Gastrocnemius medialis (tissue), 4 donors: ENCODE measurements at regions not wholly inside any gene's neighbourhood (a gene's known extent, or its start where the extent isn't known, plus 50 kb on each side); places are given as distances from the start of the nearest gene placed in this dataset.

ENCODE experiments used
- ATAC-seq, 2 donors: fragments of 150-250 bp; one replicate each; pipeline ENCODE4 v1.9.1; 2016
- DNase-seq, 2 donors: peaks; one replicate each; pipeline ENCODE4 v3.0.0-alpha.2; 2019
- H3K27ac ChIP-seq, 4 donors: fragments of 200-600 bp; sonication (generic); 1 replicate in 1 of 4; 2 replicates in 3 of 4; pipeline ENCODE4 v1.5.1; 2016 to 2018; ENCODE audit warnings: mild to moderate bottlenecking in 2 of 4, moderate library complexity in 1 of 4
- H3K27me3 ChIP-seq, 3 donors: fragments of 200-600 bp; sonication (generic) in 2 of 3; 1 replicate in 1 of 3; 2 replicates in 2 of 3; pipeline versions ENCODE4 v1.5.1 to v1.6.0; 2016 to 2019; ENCODE audit warnings: mild to moderate bottlenecking in 1 of 3, moderate library complexity in 1 of 3
- H3K36me3 ChIP-seq, 2 donors: fragments of 200-600 bp; sonication (generic) in 1 of 2; one replicate each; pipeline ENCODE4 v1.5.1; 2017 to 2018
- H3K4me1 ChIP-seq, 2 donors: fragments of 200-600 bp; sonication (generic) in 1 of 2; one replicate each; pipeline ENCODE4 v1.5.1; 2016 to 2017; ENCODE audit warnings: mild to moderate bottlenecking in 2 of 2
- H3K4me3 ChIP-seq, 4 donors: fragments of 200-600 bp; sonication (generic) in 3 of 4; 1 replicate in 1 of 4; 2 replicates in 3 of 4; pipeline ENCODE4 v1.5.1; 2016 to 2019; ENCODE audit warnings: mild to moderate bottlenecking in 2 of 4
- H3K9me3 ChIP-seq, 3 donors: fragments of 200-600 bp; sonication (generic) in 2 of 3; 1 replicate in 1 of 3; 2 replicates in 2 of 3; pipeline ENCODE4 v1.5.1; 2016 to 2019
- POLR2A ChIP-seq, 2 donors: fragments of 450-650 bp; IDR thresholded peaks; one replicate each; pipeline ENCODE4 v1.6.1; 2017; ENCODE audit warnings: antibody characterized with exemption in 2 of 2, mild to moderate bottlenecking in 2 of 2, moderate library complexity in 2 of 2
- in situ Hi-C, 4 donors: fragments of 200-750 bp; cut with MboI; loops; one replicate each; pipeline versions ENCODE4 v1.15.0 to v1.8.0; 2017; ENCODE audit warnings: low sequenced_read_pairs in 4 of 4
- intact Hi-C: fragments of 100-400 bp; cut with DNase I; formaldehyde crosslinking; loops from one replicate; pipeline ENCODE4 v1.15.1; 2023; ENCODE audit warnings: low total_unique reads
- TF ChIP-seq, protein P1 (sequence below), 5 experiments: fragments of 450-650 bp in 3 of 5; fragments of 200-600 bp in 2 of 5; sonication (generic) in 2 of 5; IDR thresholded peaks in 4 of 5; conservative IDR thresholded peaks in 1 of 5; 1 replicate in 4 of 5; 2 replicates in 1 of 5; pipeline ENCODE4 v1.5.1; 2016 to 2019; ENCODE audit warnings: antibody characterized with exemption in 5 of 5, mild to moderate bottlenecking in 3 of 5, moderate library complexity in 3 of 5

DNA sequence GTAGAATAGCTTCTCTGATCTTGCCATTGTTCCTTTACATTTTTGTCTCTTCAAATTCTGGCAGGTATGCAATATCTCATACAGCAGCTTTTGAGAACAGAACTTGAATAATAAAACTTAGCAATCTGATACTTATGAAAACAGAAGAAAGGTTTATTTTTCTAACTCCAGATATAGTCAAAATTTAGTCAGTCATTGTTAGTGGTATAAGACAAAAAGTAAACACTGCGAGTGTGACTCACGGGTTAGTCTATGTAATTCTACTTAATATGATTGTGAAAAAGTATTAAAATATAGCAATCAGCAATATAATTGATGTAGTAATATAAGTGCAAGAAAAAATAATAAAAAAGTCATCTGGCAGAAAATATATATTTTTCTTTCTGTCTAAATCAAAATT is 910.4 kb downstream of the DNAH5 start:
- in situ Hi-C loops (no loop called here), intact Hi-C loops (no loop called here)
- Histone ChIP-seq H3K27ac (no peak overlapping the region), H3K36me3 (no peaks in the 10 kb centered on the region), H3K27me3 (no peaks in the 10 kb centered on the region), H3K4me3 (no peak overlapping the region), H3K9me3 (no peaks in the 10 kb centered on the region), H3K4me1 (no peaks in the 10 kb centered on the region)
- no peak for TF ChIP-seq POLR2A (IDR thresholded peaks at IDR 0.05)
- TF ChIP-seq, protein P1, sequence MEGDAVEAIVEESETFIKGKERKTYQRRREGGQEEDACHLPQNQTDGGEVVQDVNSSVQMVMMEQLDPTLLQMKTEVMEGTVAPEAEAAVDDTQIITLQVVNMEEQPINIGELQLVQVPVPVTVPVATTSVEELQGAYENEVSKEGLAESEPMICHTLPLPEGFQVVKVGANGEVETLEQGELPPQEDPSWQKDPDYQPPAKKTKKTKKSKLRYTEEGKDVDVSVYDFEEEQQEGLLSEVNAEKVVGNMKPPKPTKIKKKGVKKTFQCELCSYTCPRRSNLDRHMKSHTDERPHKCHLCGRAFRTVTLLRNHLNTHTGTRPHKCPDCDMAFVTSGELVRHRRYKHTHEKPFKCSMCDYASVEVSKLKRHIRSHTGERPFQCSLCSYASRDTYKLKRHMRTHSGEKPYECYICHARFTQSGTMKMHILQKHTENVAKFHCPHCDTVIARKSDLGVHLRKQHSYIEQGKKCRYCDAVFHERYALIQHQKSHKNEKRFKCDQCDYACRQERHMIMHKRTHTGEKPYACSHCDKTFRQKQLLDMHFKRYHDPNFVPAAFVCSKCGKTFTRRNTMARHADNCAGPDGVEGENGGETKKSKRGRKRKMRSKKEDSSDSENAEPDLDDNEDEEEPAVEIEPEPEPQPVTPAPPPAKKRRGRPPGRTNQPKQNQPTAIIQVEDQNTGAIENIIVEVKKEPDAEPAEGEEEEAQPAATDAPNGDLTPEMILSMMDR (IDR thresholded peaks at IDR 0.05 in 4 of 5, conservative IDR thresholded peaks at IDR 0.05 in 1 of 5) = no peak
- no peak for ATAC-seq
- no peak for DNase-seq

DNA sequence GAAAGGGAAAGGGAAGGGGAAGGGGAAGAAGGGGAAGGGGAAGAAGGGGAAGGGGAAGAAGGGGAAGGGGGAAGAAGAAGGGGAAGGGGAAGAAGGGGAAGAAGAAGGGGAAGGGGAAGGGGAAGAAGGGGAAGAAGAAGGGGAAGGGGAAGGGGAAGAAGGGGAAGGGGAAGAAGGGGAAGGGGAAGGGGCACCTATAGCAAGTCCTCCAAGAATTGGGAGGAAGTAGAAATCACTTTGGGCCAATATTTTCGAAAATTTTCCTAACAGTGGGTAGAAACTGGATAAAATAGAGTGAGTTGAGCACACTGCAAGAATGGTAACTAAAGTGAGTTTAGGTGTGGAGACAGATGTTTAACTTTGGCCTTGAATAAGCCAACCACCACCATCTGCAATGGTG is 915.3 kb downstream of the DNAH5 start:
- H3K9me3 ChIP-seq = no peaks in the 10 kb centered on the region
- H3K27ac ChIP-seq = no peak overlapping the region
- H3K36me3 ChIP-seq = no peaks in the 10 kb centered on the region
- no peaks in the 10 kb centered on the region for H3K27me3 ChIP-seq
- no peak for TF ChIP-seq POLR2A (IDR thresholded peaks at IDR 0.05)
- TF ChIP-seq, protein P1 (IDR thresholded peaks at IDR 0.05 in 4 of 5, conservative IDR thresholded peaks at IDR 0.05 in 1 of 5) = no peak
- in situ Hi-C loops (no loop called here), intact Hi-C loops (no loop called here)
- no peaks in the 10 kb centered on the region for H3K4me1 ChIP-seq
- DNase-seq (no peak), ATAC-seq (no peak)
- H3K4me3 ChIP-seq = no peak overlapping the region

- in situ Hi-C loops (no loop called here), intact Hi-C loops (no loop called here)
- ATAC-seq = no peak
- TF ChIP-seq, protein P1 (IDR thresholded peaks at IDR 0.05 in 4 of 5, conservative IDR thresholded peaks at IDR 0.05 in 1 of 5) = no peak
- no peak for TF ChIP-seq POLR2A (IDR thresholded peaks at IDR 0.05)
- Histone ChIP-seq H3K9me3 (no peaks in the 10 kb centered on the region), H3K36me3 (no peaks in the 10 kb centered on the region), H3K27me3 (no peaks in the 10 kb centered on the region), H3K4me3 (no peak overlapping the region), H3K4me1 (no peaks in the 10 kb centered on the region), H3K27ac (no peak overlapping the region)
- DNase-seq = no peak
Measured at GRCh38 chr5:13027874-13028273, 916.6 kb downstream of the DNAH5 start.

DNA sequence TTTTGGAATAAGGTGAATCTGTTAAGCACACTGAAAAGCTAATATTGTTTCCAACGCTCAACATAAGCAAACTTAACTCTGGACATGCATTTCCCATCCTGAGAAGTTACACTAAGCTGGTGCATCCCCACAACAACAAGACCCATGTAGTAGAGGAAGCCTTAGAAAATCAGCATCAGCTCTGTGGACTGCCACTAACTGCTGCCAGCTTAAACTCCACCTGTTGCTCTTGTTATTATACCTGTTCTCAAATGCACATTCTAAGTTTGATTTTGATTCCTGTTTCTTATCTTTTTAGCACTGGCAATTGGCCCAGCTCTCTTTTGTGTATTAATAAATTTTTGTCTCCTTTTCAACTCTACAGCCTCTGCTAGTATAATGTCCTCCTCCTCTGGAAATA is 924.8 kb downstream of the DNAH5 start:
- TF ChIP-seq, protein P1 (IDR thresholded peaks at IDR 0.05 in 4 of 5, conservative IDR thresholded peaks at IDR 0.05 in 1 of 5) = no peak
- TF ChIP-seq POLR2A (IDR thresholded peaks at IDR 0.05) = no peak
- Histone ChIP-seq H3K27ac (no peak overlapping the region), H3K4me3 (no peak overlapping the region), H3K4me1 (no peaks in the 10 kb centered on the region), H3K27me3 (no peaks in the 10 kb centered on the region), H3K9me3 (no peaks in the 10 kb centered on the region), H3K36me3 (no peaks in the 10 kb centered on the region)
- intact Hi-C loops (no loop called here), in situ Hi-C loops (no loop called here)
- no peak for ATAC-seq
- no peak for DNase-seq

DNA sequence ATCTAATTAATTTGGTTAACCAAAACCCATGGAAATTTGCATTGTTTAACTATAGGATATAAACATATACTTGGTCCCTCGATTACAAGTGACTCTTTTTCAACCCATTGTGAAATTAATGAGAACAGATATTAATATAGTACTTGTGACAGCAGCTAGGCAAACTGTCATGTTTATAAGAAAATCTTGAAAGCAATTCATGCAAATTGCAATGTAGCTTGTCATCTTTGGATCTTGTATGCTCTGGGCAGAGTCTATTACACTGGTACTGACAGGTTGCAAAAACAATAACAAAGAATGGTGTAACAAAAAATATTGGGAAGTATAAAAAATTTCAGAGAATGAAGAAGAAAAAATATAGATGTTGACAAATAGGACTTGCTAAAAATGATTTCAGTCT is 941.0 kb downstream of the DNAH5 start:
- TF ChIP-seq, protein P1 (IDR thresholded peaks at IDR 0.05 in 4 of 5, conservative IDR thresholded peaks at IDR 0.05 in 1 of 5) = no peak
- no peak for TF ChIP-seq POLR2A (IDR thresholded peaks at IDR 0.05)
- no peak overlapping the region for H3K4me3 ChIP-seq
- in situ Hi-C loops (no loop called here), intact Hi-C loops (no loop called here)
- H3K9me3 ChIP-seq = no peaks in the 10 kb centered on the region
- DNase-seq (no peak), ATAC-seq (no peak)
- H3K36me3 ChIP-seq = no peaks in the 10 kb centered on the region
- H3K4me1 ChIP-seq = no peaks in the 10 kb centered on the region
- no peaks in the 10 kb centered on the region for H3K27me3 ChIP-seq
- H3K27ac ChIP-seq = no peak overlapping the region
